GM23338 (cell line): ENCODE measurements at regions not wholly inside any gene's neighbourhood (a gene's known extent, or its start where the extent isn't known, plus 50 kb on each side); places are given as distances from the start of the nearest gene placed in this dataset.

Source experiments
- EZH2 ChIP-seq: fragments of 200-600 bp; sonication (generic); IDR thresholded peaks from one replicate; pipeline ENCODE4 v1.8.0; 2017; ENCODE audit warnings: antibody characterized with exemption, mild to moderate bottlenecking, low read depth; ENCODE audit not compliant: unreplicated experiment
- EZH2phosphoT487 ChIP-seq: fragments of 200-600 bp; sonication (generic); IDR thresholded peaks from one replicate; pipeline ENCODE4 v1.8.1; 2018; ENCODE audit warnings: antibody characterized with exemption; ENCODE audit not compliant: unreplicated experiment
- JUNB ChIP-seq: IDR thresholded peaks from one replicate; pipeline ENCODE4 v1.6.1; 2016; ENCODE audit warnings: antibody characterized with exemption; ENCODE audit not compliant: unreplicated experiment
- POLR2AphosphoS5 ChIP-seq: IDR thresholded peaks from 2 replicates; pipeline ENCODE4 v1.6.1; 2016; ENCODE audit warnings: antibody characterized with exemption, low read depth
- TF ChIP-seq, protein P1 (sequence below), 2 experiments: fragments of 200-600 bp in 1 of 2; sonication (generic) in 1 of 2; conservative IDR thresholded peaks; 2 replicates each; pipeline versions ENCODE4 v1.5.1 to v1.6.1; 2016 to 2017; ENCODE audit warnings: antibody characterized with exemption in 2 of 2, low read depth in 2 of 2, mild to moderate bottlenecking in 2 of 2, moderate library complexity in 1 of 2
- TF ChIP-seq, protein P2 (sequence below): IDR thresholded peaks from one replicate; pipeline ENCODE4 v1.6.1; 2018; ENCODE audit warnings: antibody characterized with exemption; ENCODE audit not compliant: unreplicated experiment

DNA sequence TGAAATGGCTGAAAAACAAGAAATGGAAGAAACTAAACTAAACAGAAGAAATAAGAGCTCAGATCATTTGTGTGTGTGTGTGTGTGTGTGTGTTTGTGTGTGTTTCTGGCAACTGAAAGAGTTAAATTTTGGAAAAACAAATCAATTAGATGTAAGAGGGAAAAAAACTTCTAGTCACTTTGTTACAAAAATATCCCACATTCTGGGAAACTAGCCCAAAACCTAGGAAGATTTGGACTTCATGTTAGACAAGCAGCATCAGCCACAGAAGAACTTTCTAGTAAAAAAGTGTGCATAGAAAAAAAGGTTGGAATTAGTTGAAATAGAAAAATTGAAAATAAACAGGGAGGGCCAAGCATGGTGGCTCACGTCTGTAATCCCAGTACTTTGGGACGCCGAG, 111.6 kb upstream of the PRKG2 start:
- TF ChIP-seq POLR2AphosphoS5 (no peak), EZH2phosphoT487 (no peak), EZH2 (no peak), JUNB (no peak)
- TF ChIP-seq, protein P1, sequence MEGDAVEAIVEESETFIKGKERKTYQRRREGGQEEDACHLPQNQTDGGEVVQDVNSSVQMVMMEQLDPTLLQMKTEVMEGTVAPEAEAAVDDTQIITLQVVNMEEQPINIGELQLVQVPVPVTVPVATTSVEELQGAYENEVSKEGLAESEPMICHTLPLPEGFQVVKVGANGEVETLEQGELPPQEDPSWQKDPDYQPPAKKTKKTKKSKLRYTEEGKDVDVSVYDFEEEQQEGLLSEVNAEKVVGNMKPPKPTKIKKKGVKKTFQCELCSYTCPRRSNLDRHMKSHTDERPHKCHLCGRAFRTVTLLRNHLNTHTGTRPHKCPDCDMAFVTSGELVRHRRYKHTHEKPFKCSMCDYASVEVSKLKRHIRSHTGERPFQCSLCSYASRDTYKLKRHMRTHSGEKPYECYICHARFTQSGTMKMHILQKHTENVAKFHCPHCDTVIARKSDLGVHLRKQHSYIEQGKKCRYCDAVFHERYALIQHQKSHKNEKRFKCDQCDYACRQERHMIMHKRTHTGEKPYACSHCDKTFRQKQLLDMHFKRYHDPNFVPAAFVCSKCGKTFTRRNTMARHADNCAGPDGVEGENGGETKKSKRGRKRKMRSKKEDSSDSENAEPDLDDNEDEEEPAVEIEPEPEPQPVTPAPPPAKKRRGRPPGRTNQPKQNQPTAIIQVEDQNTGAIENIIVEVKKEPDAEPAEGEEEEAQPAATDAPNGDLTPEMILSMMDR (conservative IDR thresholded peaks at IDR 0.05; ENCODE audit: low read depth in 2 of 2) = no peak
- TF ChIP-seq, protein P2, sequence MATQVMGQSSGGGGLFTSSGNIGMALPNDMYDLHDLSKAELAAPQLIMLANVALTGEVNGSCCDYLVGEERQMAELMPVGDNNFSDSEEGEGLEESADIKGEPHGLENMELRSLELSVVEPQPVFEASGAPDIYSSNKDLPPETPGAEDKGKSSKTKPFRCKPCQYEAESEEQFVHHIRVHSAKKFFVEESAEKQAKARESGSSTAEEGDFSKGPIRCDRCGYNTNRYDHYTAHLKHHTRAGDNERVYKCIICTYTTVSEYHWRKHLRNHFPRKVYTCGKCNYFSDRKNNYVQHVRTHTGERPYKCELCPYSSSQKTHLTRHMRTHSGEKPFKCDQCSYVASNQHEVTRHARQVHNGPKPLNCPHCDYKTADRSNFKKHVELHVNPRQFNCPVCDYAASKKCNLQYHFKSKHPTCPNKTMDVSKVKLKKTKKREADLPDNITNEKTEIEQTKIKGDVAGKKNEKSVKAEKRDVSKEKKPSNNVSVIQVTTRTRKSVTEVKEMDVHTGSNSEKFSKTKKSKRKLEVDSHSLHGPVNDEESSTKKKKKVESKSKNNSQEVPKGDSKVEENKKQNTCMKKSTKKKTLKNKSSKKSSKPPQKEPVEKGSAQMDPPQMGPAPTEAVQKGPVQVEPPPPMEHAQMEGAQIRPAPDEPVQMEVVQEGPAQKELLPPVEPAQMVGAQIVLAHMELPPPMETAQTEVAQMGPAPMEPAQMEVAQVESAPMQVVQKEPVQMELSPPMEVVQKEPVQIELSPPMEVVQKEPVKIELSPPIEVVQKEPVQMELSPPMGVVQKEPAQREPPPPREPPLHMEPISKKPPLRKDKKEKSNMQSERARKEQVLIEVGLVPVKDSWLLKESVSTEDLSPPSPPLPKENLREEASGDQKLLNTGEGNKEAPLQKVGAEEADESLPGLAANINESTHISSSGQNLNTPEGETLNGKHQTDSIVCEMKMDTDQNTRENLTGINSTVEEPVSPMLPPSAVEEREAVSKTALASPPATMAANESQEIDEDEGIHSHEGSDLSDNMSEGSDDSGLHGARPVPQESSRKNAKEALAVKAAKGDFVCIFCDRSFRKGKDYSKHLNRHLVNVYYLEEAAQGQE = no peak
